ENCODE measurements at regions not wholly inside any gene's neighbourhood (a gene's known extent, or its start where the extent isn't known, plus 50 kb on each side); places are given as distances from the start of the nearest gene placed in this dataset.

GRCh38 chr13:60787083-60787482, 390.1 kb downstream of the TDRD3 start:
- Histone ChIP-seq H2AFZ (ENCODE audit: low read length) (no peak overlapping the region), H3K36me3 (ENCODE audit: control insufficient read depth in 2 of 4, insufficient read depth in 4 of 4, low read length in 3 of 4) (no peaks in the 10 kb centered on the region), H4K8ac (ENCODE audit: extremely low read depth, insufficient read depth, low read length) (no peak overlapping the region), H4K5ac (ENCODE audit: insufficient read length, low read depth, low read length) (no peak overlapping the region), H2BK20ac (ENCODE audit: low read length) (no peak overlapping the region), H2BK120ac (replicated peaks; ENCODE audit: low read depth, low read length) (no peak overlapping the region), H3K27ac (ENCODE audit: low read depth, low read length) (no peak overlapping the region), H2AK5ac (ENCODE audit: low read depth, low read length) (no peak overlapping the region), H3K79me2 (ENCODE audit: control insufficient read depth in 1 of 2, insufficient read depth in 2 of 2, low read length in 2 of 2) (no peaks in the 10 kb centered on the region), H3K23ac (ENCODE audit: insufficient read length) (no peak overlapping the region), H4K20me1 (replicated peaks in 1 of 2; ENCODE audit: control insufficient read depth in 1 of 2, insufficient read depth in 2 of 2, low read length in 2 of 2) (no peaks in the 10 kb centered on the region), H3K23me2 (ENCODE audit: low read depth, low read length) (no peaks in the 10 kb centered on the region), H3K4me2 (ENCODE audit: insufficient read depth in 1 of 2, low read depth in 2 of 2, low read length in 2 of 2) (no peak overlapping the region), H3K27me3 (replicated peaks in 1 of 4; ENCODE audit: control insufficient read depth in 3 of 4, extremely low read depth in 1 of 4, insufficient read depth in 3 of 4, low read length in 3 of 4) (no peaks in the 10 kb centered on the region), H3K9ac (replicated peaks in 1 of 4; ENCODE audit: extremely low read depth in 1 of 4, low read depth in 3 of 4, low read length in 3 of 4) (no peak overlapping the region), H2BK5ac (ENCODE audit: low read depth, low read length) (no peak overlapping the region), H3K79me1 (ENCODE audit: low read depth, low read length) (no peaks in the 10 kb centered on the region), H3K14ac (ENCODE audit: insufficient read length) (no peak overlapping the region), H2BK15ac (ENCODE audit: low read length) (no peak overlapping the region), H2BK12ac (ENCODE audit: low read depth, low read length) (no peak overlapping the region), H3K56ac (replicated peaks; ENCODE audit: insufficient read length, low read depth, low read length) (no peak overlapping the region), H4K91ac (replicated peaks; ENCODE audit: insufficient read length, low read length) (no peak overlapping the region), H3K9me3 (ENCODE audit: insufficient read depth in 2 of 2, low read depth in 1 of 2, low read length in 1 of 2) (no peaks in the 10 kb centered on the region), H3K4ac (replicated peaks; ENCODE audit: insufficient read length, low read depth, low read length) (no peak overlapping the region), H3K18ac (ENCODE audit: extremely low read depth, low read length) (no peak overlapping the region), H3K4me3 (ENCODE audit: extremely low read depth in 1 of 4, insufficient read depth in 2 of 4, low read depth in 3 of 4, low read length in 4 of 4) (no peak overlapping the region), H3K4me1 (replicated peaks in 1 of 4; ENCODE audit: control insufficient read depth in 3 of 4, insufficient read depth in 4 of 4, low read length in 3 of 4) (peaks cover 0 to 3% (median 0%) of the 10 kb centered on the region in 4 experiments; a peak in 1 of 7 replicates)
- FAIRE-seq: no peak
- DNase-seq (ENCODE audit: low read depth in 1 of 2, low spot score in 2 of 2): no peak
- CTCF ChIA-PET (ENCODE audit: partially characterized antibody): interaction anchor here (0.8 kb wide), 1 partner anchor 29 kb away, joined by 3 read pairs; no protein-coding TSS in a partner anchor
- POLR2A ChIA-PET (ENCODE audit: partially characterized antibody): no interaction called here
- TF ChIP-seq HDAC2 (IDR thresholded peaks at IDR 0.05; ENCODE audit: borderline replicate concordance in 1 of 2, low read depth in 2 of 2, low read length in 2 of 2) (no peak), RFX5 (IDR thresholded peaks at IDR 0.05; ENCODE audit: borderline replicate concordance, low read depth, low read length) (no peak), CHD1 (IDR thresholded peaks at IDR 0.05; ENCODE audit: low read depth, low read length) (no peak), RAD21 (IDR thresholded peaks at IDR 0.05 in 1 of 2, conservative IDR thresholded peaks at IDR 0.05 in 1 of 2; ENCODE audit: low read depth in 2 of 2, low read length in 2 of 2) (no peak), YY1 (IDR thresholded peaks at IDR 0.05; ENCODE audit: low read depth, low read length) (no peak), RBBP5 (IDR thresholded peaks at IDR 0.05; ENCODE audit: borderline replicate concordance, low read depth, low read length) (no peak), CTCF (IDR thresholded peaks at IDR 0.05; ENCODE audit: control extremely low read depth in 1 of 3, insufficient read depth in 1 of 3, low read depth in 1 of 3, low read length in 3 of 3) (no peak), POLR2AphosphoS5 (IDR thresholded peaks at IDR 0.05; ENCODE audit: low read depth, low read length) (no peak), HDAC6 (IDR thresholded peaks at IDR 0.05; ENCODE audit: low read depth, low read length) (no peak), JUN (IDR thresholded peaks at IDR 0.05; ENCODE audit: low read depth, low read length) (no peak), SIRT6 (IDR thresholded peaks at IDR 0.05; ENCODE audit: low read length) (no peak), ZNF274 (IDR thresholded peaks at IDR 0.05; ENCODE audit: borderline replicate concordance, extremely low read depth, low read length) (no peak), ASH2L (IDR thresholded peaks at IDR 0.05; ENCODE audit: low read length) (no peak)
